ENCODE measurements at regions not wholly inside any gene's neighbourhood (a gene's known extent, or its start where the extent isn't known, plus 50 kb on each side); places are given as distances from the start of the nearest gene placed in this dataset.

DNA sequence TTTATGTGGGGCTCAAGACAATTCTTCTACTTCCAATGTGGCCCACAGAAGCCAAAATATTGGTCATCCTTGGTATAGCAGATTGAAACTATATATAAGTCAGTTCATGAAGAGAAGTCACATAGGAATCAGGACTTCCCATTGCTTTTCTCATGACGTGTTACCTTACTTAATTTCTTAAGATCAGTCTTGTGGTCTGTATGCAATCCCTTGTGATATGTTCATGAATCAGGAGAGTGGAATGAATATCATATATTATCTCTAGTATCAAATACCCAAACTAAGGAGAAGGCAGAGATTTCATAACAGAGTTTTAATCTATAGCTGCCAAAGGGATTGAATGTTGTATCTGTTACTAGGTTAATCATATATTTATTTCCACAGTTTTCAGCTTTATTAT is 1390.4 kb downstream of the SUCLG1 start:
- no peak for DNase-seq (ENCODE audit: low read depth in 2 of 2)

DNA sequence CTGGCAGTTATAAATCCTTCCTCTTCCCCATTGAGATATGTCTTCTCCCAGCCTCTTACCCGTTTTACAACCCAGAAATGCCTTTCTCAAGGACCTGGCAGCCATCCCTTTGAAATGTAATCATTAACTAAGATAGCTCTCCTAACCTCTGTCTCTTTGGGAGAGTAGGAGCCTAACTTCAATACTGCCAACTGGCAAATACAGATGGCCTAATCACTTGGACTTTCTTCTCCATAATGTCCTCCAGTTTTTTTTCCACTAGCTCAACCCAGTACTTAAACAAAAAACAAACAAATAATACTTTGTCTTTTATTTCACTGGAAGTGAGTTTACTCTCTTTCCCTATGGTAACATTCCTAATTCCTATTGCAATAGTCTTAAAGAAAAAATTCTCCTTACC is 1391.1 kb downstream of the SUCLG1 start:
- no peak for DNase-seq (ENCODE audit: low read depth in 2 of 2)

DNA sequence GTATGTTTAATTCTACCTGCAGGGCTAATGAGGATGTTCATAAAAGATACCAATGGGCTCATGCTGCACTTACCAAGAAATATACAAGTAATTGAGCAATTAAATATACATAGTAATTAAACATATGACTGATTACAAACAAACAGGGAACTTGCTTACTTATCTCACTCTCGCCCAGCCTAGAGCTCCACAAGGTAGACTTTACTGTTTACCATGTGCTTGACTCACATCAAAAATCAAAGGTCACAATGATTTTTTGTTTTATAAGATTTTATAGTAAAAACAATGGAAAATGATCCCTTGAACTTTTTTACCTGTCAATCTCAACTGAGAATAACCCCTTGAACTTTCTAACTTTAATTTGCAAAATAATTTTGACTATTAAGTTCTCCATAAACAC is 1395.1 kb downstream of the SUCLG1 start:
- no peak for DNase-seq (ENCODE audit: low read depth in 2 of 2)

DNA sequence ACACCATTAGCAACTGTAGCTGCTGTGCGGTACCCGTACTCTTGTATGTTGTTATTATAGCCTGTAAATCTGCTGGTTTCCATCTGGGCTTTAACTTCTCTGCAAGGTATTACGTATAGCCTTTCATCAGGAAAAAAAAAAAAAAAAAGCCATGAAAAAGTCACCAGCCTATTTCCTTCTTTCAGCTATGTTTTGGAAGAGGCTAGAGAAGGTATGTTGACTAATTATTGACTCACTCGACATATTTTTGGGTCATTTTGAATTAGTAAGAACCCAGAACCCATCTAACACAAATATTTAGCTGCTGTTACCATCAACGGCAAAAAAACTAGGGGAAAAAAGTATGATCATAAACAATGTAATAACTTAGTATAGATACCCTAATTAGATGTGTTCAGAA is 1395.6 kb downstream of the SUCLG1 start:
- no peak for DNase-seq (ENCODE audit: low read depth in 2 of 2)

DNA sequence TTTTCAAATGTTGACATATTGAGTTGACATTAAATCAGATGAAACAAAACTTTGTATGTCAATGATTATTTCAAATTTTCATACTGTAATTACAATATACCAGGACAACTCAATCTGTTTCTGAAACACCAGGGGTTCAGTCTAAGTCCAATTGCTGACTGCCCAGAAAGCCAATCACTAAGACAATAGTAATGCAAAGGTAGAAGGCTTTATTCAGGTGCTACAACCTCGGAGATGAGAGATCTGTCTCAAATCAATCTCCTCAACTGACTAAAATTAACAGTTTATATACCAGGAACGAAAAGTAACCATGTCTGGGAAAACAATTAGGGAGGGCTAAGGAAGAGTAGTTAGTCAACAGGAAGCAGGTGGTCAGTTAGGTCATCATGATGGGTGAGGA is 1400.4 kb downstream of the SUCLG1 start:
- DNase-seq (ENCODE audit: low read depth in 2 of 2), result no peak

DNA sequence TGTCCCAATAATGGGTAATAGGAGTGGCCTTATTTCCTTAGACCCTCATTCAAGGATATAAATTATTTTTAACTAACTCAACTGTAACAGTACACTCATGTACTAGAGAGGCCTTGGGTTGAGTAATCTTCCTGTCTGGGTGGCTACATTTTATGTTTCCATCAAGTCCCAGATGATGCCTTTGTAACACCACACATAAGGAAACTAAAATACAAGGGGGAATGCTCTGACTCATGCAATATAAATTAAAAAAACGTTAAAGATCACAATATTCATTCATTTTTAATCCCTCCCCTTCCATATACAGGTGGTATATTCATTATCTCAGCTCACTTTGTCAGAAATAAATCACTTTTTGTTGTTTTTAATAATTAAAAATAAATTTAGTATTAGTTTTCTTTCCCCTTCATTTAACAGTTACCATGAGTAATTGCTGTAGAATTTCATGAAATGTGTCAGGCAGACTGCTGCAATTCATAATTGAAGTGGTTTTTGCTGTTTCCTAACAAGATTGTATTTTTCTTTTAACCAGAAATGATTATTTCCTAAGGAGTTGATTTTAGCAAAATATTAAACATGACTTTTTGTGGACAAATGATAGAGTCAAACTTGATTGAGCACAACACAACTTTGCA is 1403.6 kb downstream of the SUCLG1 start:
- DNase-seq (ENCODE audit: low read depth in 2 of 2), result peak; percentile 86 to 89

DNA sequence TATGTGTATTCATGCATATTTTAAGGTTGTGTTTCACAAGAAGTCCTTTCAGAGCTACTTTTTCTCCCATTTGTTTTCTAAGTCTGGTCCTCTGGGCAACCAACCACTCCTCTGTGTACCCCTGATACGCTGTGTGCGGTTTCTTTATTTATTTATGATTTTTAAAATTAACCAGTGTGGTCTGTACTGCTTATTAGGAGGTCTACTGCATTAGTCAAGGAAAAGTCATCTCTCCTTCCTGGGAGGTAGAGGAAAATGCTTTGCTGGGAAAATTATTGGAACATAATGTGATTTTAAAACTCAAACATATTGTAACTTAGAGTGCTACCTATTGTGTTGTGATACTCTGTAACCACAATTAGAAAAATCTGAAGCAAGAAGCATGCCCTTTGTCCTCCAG is 1404.3 kb downstream of the SUCLG1 start:
- DNase-seq (ENCODE audit: low read depth in 2 of 2), result peak in 1 of 2 experiments; percentile 13

DNA sequence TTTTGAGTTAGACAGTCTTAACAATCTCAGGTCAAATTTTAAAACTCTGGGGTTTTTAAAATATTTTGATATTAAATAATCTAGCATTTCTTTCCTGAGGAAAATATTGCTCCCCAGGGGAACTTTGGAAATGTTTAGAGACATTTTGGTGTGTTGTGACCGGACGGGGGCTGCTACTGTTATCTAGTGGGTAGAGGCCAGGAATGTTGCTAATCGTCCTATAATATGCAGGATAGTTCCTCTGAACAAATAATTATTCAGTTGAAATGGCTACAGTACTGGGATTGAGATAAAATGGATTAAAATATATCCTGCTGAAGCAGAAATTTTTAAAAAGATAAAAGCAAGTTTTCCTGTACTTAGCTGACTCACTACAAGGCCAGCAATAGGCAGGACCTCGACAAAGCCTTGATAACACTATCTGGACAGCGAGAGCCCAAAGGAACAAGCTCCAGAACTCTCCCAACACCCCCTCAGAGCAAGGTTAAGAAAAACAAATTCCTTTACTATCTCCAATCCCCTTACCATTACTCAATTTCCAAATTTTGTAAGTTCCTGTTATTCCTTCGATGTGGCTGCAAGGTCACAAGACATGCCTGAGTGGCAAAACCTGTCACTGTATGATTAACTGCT is 1407.4 kb downstream of the SUCLG1 start:
- no peak for DNase-seq (ENCODE audit: low read depth in 2 of 2)

DNA sequence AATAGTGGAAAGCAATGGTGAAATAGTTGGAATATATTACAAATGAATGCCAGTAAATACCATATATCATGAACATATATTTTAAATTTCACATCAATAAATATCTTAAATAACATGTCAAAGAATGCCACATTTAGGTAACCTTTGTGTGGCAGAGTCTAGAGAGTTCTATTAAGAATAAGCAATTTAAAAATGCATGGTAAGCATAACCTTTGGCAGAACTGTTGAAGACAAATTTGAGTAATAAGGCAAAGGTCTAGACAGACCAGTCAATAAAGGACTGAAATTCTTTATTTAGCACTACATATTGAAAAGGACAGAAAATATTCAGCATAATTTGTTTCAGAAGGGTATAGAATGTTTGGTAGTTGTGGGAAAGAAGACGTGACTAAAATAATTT is 1417.0 kb downstream of the SUCLG1 start:
- no peak for DNase-seq (ENCODE audit: low read depth in 2 of 2)

DNA sequence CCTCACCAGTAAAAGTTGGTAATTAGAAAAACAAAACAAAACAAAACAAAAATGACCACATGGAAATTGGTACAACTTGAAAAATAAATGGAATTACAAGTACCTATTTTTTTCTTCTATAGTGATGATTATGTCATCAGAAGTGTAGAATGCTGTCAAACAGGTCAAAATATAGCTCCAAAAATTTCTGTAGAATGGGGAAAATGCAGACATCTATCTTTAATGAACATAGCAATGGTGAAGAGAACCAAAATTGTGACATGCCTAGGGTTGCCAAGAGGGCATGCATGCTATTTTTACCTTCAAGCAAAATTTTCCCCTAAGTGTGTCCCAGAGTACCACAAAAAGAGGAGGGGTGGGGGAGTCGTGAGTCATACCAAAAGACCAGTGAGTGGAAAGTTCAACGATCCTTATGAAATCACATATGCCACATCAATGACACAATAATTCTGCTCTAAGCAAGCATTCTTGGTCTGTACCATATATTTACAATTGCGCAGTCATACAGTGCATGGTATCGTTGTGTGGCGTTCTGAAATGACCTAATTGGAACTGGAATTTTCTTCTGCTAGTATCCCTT is 1436.4 kb downstream of the SUCLG1 start:
- DNase-seq (ENCODE audit: low read depth in 2 of 2), result no peak

DNA sequence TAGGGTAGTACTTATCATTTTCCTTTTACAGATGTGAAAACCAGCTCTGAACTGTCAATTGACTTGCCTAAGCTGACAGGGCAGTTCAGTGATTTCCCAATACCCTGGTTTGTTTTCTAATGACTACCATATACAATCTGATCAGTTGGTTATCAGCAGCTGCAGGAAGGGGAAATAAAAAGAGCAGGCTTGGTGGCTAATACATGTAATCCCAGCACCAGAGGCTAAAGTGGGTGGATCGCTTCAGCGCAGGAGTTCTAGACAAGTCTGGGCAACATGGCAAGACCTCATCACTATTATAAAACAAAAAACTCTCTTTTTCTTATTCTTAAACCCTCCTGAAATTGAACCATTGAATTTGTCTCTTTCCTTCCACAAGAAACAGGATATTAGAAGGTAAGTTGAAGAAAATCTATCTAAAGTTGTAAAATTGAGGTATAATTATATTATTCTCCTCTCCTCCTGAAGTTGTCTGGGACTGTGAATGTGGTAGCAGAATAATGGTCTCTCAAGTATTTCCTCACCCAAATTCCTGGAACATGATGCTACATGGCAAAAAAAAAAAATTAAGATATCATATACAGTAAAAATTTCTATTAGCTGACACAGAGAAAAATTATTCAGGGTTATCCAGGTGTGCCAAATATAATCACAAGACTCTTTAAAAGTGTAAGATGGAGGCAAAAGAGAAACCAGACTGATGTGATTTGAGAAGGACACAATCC is 1441.6 kb downstream of the SUCLG1 start:
- DNase-seq (ENCODE audit: low read depth in 2 of 2), result peak in 1 of 2 experiments; percentile 17

DNA sequence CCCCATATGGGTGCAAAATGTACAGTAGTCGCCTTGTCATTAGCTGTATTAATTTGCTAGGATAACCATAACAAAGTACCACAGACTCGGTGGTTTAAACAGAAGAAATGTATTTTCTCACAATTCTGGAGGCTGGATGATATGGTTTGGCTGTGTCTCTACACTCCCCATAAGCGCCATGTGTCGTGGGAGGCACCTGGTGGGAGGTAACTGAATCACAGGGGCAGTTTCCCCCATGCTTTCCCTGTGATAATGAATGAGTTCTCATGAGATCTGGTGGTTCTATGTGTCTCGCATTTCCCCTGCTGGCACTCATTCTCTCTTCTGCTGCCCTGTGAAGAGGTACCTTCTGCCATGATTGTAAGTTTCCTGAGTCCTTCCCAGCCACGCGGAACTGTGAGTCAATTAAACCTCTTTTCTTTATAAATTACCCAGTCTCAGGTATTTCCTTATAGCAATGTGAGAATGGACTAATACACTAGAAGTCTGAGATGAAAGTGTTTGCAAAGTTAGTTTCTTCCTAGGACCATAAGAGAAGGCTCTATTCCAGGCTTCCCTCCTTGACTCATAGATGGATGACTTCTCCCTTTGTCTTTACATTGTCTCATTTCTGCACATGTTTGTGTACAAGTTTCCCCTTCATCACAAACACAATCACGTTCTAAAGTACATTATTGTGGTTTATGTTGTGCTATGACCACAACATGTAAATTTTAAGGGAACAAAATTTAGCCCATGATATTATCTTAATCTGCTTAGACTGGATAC is 1442.6 kb downstream of the SUCLG1 start:
- DNase-seq (ENCODE audit: low read depth in 2 of 2), result no peak

DNA sequence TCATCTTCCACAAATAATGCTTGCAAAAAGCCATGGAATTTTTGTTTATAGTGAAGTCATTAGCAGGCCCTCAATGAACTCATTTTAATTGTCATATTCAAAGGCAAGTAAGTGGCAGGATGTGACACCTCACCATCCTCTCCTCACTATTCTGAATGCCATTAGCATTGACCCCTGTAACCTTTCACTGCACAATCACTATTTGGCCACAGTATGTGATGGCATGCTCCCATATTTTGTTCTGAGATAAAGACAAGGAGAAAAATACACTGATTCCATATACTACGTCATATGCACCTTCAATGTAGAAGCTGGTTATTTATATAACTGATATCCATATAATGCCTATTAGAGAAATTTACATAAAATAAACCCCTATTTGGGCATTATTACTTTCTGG is 1443.2 kb downstream of the SUCLG1 start:
- DNase-seq (ENCODE audit: low read depth in 2 of 2), result no peak

DNA sequence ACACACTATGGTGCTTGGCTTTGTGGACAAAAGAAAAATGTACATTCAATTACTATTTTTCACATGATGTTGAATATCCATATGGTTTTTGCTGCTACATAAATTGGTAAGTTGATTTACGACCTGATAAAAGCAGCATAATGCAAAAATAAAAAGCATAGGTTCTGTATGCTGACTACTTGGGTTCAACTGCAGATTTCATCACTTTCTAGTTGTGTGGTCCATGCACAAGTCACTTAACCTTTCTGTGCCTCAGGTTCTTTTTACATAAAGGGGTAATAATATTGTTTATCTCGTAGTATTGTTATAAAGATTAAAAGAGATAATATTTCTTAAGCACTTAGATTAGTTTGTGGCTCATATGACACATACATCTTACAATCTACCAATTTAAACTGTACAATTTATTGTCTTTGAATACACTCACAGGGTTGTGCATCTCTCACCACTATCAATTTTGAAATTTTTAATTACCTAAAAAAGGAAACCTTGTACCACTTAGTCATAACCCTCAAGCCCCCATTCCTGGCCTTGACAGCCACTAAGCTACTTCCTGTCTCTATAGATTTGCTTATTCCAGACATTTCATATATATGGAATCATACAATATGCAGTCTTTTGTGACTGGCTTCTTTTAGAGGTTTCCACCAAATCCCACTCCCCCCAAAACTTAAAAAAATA is 1443.9 kb downstream of the SUCLG1 start:
- DNase-seq (ENCODE audit: low read depth in 2 of 2), result peak; percentile 44 to 48

DNA sequence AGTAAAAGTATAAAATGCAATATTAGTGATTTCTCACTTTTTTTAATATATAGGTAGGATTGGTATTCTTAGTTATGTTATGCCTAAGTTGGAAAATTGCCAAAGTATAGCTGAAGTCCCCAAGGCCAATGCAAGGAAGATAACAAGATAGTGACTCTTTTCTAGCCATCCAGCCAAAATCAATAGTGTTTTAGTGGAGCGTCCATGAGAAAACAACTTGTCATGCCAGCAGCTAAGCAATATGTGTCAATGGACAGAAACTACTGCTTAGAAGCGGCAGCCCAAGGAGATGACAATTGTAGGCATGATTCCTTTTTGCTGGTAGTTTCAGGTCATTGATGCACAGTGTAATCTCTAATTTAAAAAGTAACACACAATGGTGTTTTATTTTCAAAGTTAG is 1444.6 kb downstream of the SUCLG1 start:
- DNase-seq (ENCODE audit: low read depth in 2 of 2), result no peak

DNA sequence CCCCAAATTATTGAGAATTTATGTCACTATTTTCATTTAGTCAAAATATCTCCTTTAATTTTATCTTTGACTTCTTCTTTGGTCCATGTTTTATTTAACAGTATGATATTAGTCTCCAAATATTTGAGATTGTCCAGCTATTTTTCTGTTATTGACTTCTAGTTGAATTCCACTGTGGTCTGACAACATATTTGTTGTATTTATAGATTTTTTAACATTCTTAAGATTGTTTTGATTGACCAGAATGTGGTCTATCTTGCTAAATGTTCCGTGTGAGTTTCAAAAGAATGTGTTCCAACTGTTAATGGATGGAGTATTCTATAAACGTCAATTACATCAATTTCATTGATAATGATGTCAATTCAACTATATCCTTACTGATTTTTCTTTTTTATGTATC is 1452.1 kb downstream of the SUCLG1 start:
- peak in 1 of 2 experiments; percentile 17 for DNase-seq (ENCODE audit: low read depth in 2 of 2)

DNA sequence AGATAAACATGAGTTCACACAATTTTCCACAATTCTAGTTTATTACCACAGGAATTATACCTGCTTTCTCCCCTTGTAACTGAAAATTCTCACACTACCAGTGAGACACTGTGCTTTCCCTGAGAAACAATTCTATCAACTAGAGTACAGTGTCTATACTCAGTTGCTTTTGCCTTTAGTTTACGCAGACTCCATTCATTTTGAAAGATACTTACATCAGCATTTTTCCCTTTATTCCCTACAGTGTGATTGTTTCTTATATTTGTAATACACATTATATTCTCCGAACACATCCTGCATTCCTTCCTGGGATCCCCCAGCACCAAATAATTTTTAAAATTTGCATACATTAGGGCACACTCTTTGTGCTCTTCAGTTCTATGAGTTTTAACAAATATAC is 1455.5 kb downstream of the SUCLG1 start:
- no peak for DNase-seq (ENCODE audit: low read depth in 2 of 2)

DNA sequence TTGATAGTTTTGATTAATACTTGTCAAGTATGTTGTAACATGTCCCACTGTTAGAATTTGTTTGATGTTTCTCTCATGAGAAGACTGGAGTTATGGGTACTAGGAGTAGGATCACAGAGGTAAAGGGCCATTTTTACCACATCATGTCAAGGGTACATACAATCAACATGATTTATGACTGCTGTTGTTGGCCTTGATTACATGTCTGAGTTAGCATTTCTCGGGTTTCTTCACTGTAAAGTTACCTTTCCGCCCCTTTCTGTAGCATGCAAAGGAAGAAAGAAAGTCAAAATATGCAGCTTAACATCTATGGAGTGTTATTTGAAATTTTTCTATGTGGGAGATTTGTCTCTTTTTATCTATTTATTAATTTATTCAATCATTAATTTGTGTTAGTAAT is 1456.4 kb downstream of the SUCLG1 start:
- no peak for DNase-seq (ENCODE audit: low read depth in 2 of 2)

DNA sequence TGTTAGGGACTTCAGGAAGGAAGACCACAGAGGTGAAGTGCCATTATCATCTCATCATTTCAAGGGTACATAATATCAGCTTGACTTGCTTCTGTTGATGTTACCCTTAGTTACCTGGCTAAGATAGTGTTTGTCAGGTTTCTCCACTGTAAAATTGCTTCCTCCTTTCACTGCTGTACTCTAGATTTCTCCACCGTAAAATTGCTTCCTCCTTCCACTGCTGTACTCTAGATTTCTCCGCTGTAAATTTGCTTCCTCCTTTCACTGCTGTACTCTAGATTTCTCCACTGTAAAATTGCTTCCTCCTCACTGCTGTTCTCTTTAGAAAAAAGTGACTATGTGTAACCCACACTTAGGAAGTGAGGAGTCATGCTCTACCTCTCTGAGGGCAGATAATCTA is 1460.3 kb downstream of the SUCLG1 start:
- no peak for DNase-seq (ENCODE audit: low read depth in 2 of 2)

DNA sequence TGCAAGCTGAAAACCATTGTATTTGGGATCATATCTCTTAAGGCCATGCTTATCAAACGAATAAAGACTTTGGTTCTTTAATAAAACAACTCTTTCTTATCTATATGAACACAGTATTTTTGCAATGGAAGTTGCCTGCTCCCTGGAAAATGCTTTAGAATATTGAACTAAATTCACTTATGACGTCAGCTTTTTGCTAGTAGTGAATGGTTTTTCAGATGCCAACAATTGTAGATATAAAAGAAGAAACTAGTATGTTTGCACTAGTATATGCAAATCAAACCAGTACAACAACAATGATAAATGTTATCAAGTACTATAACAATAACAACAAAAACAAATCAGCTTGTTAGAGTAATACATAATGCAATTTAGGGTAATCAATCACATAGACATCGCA is 1462.9 kb downstream of the SUCLG1 start:
- DNase-seq (ENCODE audit: low read depth in 2 of 2), result no peak

DNA sequence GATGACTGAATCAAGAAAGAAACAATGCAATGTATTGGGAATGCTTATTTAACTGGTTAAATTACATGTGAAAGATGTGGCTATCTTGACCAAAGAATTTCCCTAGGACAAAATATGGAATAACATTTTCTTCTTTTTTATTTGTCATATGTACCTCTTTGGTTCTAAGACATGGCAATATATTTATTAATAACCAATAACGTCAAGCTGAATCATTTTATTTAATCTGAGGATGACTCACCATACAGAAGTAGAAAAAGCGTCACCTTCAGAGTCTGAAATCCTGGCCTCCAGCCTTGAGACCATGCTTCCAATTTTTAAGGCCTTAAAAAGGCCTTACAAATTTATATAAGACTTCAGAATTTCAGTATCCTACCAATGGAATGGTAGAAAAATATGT is 1464.9 kb downstream of the SUCLG1 start:
- no peak for DNase-seq (ENCODE audit: low read depth in 2 of 2)

DNA sequence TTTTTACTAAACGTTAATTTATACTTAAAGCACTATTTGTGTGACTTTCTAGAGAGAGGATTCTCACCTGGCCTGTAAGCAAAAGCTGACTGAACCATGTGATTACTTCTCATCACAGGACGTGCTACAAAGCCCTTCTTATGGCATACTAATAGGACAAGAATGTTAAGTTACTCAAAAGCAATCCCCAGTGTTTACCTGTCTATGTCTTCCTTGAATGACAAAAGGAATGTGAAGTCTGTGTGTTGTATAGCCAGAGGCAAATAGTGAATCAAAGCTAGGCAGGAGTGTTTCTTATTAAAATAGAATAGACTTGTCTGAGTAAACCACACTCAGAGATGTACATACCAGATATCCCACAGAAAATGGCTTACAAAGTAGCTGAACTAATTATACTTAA is 1465.5 kb downstream of the SUCLG1 start:
- DNase-seq (ENCODE audit: low read depth in 2 of 2), result peak in 1 of 2 experiments; percentile 7
